HL-60 (cell line): ENCODE measurements at regions not wholly inside any gene's neighbourhood (a gene's known extent, or its start where the extent isn't known, plus 50 kb on each side); places are given as distances from the start of the nearest gene placed in this dataset.

Source experiments
- DNase-seq, 2 experiments: peaks; one replicate each; pipeline ENCODE4 v3.0.0-alpha.2; 2010 to 2020; ENCODE audit warnings: low read depth in 1 of 2, low spot score in 1 of 2
- H3K27ac ChIP-seq: fragments of 250-450 bp; sonication (Bioruptor Pico); replicated peaks from 2 replicates; pipeline ENCODE4 v1.5.1; 2020; ENCODE audit warnings: mild to moderate bottlenecking, moderate library complexity
- H3K27me3 ChIP-seq: fragments of 250-450 bp; sonication (Bioruptor Pico); 2 replicates; pipeline ENCODE4 v1.5.1; 2021; ENCODE audit warnings: mild to moderate bottlenecking, moderate library complexity; ENCODE audit not compliant: insufficient read depth, poor library complexity, severe bottlenecking
- H3K4me3 ChIP-seq: replicated peaks from 2 replicates; pipeline ENCODE4 v1.5.1; 2011; ENCODE audit warnings: mild to moderate bottlenecking, control low read depth, low read length; ENCODE audit not compliant: insufficient read depth
- GABPA ChIP-seq: IDR thresholded peaks from 2 replicates; pipeline ENCODE4 v1.6.1; 2012; ENCODE audit warnings: low read depth
- POLR2AphosphoS5 ChIP-seq: IDR thresholded peaks from 2 replicates; pipeline ENCODE4 v1.6.1; 2012; ENCODE audit warnings: low read depth
- REST ChIP-seq: IDR thresholded peaks from 2 replicates; pipeline ENCODE4 v1.6.1; 2012; ENCODE audit warnings: low read depth; ENCODE audit not compliant: insufficient replicate concordance
- SPI1 ChIP-seq: IDR thresholded peaks from 2 replicates; pipeline ENCODE4 v1.6.1; 2012; ENCODE audit warnings: low read depth, mild to moderate bottlenecking, borderline replicate concordance
- TF ChIP-seq, protein P1 (sequence below): IDR thresholded peaks from one replicate; pipeline ENCODE4 v1.5.1; 2011; ENCODE audit warnings: low read length, control low read depth, inconsistent platforms; ENCODE audit not compliant: insufficient read depth

DNA sequence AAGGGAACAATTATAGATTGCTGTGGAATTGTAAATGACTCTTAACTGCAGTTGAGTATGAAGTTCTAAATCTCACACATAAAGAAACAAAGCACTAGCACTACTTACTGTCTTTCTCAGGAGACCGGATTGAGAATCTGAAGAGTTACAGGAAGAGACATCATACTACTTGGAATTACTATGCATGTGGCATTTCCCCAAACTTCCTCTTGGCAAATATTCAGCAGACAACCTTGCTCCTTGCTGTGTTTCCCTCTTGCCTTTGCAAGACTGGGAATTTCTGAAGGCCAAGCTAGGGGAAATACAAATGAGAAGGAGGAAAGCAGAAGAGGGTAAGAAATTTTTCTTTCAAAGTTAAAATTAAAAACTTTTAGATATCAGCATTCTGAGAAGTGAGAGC, 173.6 kb upstream of the KCTD3 start:
- TF ChIP-seq REST (no peak), SPI1 (no peak)
- DNase-seq = no peak
- H3K27me3 ChIP-seq = no peaks in the 10 kb centered on the region

GRCh38 chr1:215394084-215394991, 172.8 kb upstream of the KCTD3 start:
- H3K27ac ChIP-seq = no peak overlapping the region
- H3K4me3 ChIP-seq = no peak overlapping the region
- TF ChIP-seq REST = no peak
- no peak for TF ChIP-seq POLR2AphosphoS5
- TF ChIP-seq GABPA = no peak
- TF ChIP-seq SPI1 = no peak
- TF ChIP-seq, protein P1, sequence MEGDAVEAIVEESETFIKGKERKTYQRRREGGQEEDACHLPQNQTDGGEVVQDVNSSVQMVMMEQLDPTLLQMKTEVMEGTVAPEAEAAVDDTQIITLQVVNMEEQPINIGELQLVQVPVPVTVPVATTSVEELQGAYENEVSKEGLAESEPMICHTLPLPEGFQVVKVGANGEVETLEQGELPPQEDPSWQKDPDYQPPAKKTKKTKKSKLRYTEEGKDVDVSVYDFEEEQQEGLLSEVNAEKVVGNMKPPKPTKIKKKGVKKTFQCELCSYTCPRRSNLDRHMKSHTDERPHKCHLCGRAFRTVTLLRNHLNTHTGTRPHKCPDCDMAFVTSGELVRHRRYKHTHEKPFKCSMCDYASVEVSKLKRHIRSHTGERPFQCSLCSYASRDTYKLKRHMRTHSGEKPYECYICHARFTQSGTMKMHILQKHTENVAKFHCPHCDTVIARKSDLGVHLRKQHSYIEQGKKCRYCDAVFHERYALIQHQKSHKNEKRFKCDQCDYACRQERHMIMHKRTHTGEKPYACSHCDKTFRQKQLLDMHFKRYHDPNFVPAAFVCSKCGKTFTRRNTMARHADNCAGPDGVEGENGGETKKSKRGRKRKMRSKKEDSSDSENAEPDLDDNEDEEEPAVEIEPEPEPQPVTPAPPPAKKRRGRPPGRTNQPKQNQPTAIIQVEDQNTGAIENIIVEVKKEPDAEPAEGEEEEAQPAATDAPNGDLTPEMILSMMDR = no peak
- no peaks in the 10 kb centered on the region for H3K27me3 ChIP-seq
- no peak for DNase-seq

More for the DNA sequence above, 173.6 kb upstream of the KCTD3 start:
- Histone ChIP-seq H3K4me3 (no peak overlapping the region), H3K27ac (no peak overlapping the region)

GRCh38 chr1:215397106-215397505, 170.0 kb upstream of the KCTD3 start:
- H3K27me3 ChIP-seq = no peaks in the 10 kb centered on the region
- no peak overlapping the region for H3K4me3 ChIP-seq
- no peak overlapping the region for H3K27ac ChIP-seq
- no peak for DNase-seq
- TF ChIP-seq POLR2AphosphoS5 = no peak
- TF ChIP-seq, protein P1 = no peak
- TF ChIP-seq GABPA = no peak
- TF ChIP-seq REST = no peak
- TF ChIP-seq SPI1 = no peak
